ENCODE measurements at regions not wholly inside any gene's neighbourhood (a gene's known extent, or its start where the extent isn't known, plus 50 kb on each side); places are given as distances from the start of the nearest gene placed in this dataset.
"Not testable (repeated sequence)": the region's sequence is repeated elsewhere in the genome, so short reads cannot be mapped to it uniquely, and the experiment has no call there.

DNA sequence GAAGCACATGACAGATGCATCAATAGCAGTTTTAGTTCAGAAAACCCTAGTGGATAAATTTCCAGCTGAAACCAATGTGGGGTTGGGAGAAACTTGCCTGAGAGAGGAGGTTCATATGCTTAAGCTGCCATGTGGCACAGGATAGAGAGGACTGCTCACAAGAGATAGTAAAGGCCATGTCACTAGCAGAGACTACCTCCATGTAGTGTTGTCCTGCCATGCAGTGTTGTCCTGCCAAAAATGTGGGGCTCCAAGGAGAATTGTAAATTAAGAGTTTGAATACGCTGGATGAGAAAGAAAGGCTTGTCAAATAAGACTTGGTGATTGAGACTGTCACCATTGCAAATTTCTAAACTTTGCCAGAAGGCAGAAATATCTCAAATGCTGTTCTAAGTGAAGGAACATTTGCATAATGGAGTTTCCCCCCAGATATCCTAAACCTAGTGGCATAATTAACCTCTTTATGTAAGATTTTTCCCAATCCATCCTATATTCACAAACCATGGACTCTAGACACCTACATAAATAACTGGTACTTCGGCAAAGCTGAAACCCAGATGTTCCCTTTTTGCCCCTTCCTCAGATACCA is 938.3 kb upstream of the ALCAM start:
- ATAC-seq = no peak

DNA sequence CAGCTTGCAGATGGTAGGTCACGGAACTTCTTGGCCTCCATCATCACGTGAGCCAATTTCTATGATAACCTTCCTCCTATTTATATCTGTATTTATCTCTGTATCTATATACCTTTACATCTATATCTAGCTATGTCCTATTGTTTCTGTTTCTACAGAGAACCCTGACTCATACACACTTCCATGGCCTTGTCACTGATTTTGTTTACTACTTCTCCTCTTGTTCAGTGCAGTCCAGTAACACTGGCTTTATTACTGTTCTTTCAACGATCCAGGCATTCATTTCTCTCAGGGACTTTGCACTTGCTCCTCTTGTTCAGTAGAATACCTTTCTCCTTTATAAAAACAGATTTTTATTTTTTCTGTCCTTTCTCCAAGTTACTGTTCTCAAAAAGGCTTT is 937.0 kb upstream of the ALCAM start:
- ATAC-seq = no peak

DNA sequence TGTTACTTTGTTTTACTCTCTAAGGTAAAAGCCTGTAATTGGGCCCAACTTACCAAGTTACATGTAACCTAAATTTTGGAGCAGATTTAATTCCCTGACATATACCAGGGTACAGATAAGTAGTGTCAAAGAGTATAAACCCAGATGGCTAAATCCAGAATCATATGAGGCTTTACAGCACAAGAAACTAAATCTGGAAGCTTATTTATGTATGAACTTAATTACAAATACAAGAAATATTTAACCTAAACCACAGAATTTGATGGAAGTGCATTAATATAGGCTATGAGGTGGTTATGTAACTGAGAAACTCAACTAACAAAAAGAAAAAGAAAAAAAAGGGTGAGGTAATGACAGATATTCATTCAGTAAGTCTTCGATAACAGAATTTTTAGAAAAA is 930.2 kb upstream of the ALCAM start:
- ATAC-seq = no peak

DNA sequence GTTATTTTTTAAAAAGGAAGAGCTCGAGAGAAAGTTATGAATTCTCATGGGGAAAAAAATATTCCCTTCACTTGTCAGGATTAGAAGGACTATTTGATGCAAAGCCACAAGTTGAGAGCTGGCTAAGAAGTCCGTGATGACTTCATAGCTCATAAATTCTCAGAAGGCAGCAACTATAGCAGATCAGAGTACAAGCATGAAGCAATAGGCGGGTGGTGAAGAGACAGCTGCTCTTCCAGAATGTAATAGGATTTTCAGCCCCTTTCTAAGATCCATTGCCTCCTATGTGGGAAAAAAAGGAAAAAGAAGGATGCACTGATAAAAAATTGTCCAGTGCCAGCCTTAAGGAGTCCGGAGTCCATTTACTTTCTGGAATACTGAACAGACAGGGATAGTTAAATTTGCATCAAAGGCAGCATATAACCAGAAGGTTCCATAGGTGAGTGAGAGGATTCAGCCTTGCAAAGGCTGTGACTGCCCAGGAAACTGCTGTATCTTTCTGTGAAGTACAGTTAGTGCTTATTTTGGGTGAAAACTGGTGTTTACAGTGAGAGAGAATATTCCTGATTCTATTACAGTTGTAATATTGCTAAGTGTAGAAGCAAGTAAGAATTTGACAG is 929.5 kb upstream of the ALCAM start:
- ATAC-seq = no peak

DNA sequence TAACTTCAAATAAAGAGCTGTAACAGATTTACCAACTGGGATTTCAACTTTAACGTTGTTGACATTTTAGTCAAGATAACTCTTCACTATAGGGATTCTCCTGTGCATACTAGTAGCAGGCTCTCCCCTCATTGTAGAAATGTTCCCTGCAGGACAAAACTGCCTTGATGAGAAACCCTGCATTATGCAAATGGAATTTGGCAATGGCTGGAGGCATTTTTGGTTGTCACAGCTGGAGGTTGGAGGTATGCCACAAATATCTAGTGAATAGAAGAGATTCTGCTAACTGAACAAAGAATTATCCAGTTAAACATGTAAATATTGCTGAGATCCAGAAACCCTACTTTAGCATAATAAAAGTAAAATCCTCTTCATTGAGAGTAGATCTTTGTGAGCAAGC is 928.8 kb upstream of the ALCAM start:
- no peak for ATAC-seq

DNA sequence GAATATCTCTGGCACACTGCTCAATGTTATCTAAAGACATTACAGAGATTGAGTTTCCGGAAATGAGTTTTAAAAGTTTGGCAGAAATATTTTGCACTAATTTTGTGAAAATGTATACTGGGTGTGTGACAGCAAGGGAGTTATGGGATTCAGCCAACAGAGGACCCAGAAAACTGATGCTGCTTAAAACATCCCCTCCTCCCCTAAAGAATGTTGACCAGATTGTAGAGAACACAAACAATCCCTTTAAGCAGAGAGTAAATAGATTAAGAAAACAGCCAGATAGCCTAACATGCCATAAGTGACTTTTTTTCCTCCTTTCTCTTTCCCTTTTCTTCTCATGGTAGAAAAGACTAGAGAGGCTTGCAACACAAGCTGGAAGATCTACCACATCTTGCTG is 928.0 kb upstream of the ALCAM start:
- ATAC-seq = no peak

DNA sequence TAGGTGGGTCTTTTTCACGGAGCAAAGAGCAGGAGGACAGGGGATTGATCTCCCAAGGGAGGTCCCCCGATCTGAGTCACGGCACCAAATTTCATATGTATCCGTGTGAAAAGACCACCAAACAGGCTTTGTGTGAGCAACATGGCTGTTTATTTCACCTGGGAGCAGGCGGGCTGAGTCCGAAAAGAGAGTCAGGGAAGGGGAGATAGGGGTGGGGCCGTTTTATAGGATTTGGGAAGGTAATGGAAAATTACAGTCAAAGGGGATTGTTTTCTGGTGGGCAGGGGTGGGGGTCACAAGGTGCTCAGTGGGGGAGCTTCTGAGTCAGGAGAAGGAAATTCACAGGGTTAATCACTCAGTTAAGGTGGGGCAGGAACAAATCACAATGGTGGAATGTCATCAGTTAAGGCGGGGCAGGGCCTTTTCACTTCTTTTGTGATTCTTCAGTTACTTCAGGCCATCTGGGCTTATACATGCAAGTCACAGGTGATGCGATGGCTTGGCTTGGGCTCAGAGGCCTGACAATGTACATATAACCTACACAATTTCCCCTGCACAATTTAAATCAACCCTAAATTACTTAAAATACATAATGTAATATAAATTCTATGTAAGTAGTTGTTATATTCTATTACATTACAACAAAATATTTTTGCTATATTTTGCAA is 921.3 kb upstream of the ALCAM start:
- not testable (repeated sequence) for ATAC-seq

DNA sequence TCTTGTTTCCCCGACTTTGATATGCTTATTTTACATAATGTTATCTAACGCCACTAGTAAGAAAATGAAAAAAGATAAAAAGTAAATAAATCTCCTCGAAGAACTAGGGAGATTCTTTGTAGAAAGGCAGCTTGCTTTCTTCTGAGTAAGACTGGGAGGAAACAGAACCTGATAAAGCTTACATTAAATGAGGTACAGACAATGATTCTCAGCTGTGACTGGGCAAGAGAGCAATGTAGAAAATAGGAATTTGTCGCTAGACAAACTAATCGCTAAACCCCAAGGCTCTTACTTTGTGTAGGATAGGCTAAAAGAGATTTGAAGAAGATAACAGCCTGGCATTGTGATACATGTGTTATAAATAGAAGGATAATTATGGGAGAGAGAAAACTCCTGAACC is 919.0 kb upstream of the ALCAM start:
- no peak for ATAC-seq

DNA sequence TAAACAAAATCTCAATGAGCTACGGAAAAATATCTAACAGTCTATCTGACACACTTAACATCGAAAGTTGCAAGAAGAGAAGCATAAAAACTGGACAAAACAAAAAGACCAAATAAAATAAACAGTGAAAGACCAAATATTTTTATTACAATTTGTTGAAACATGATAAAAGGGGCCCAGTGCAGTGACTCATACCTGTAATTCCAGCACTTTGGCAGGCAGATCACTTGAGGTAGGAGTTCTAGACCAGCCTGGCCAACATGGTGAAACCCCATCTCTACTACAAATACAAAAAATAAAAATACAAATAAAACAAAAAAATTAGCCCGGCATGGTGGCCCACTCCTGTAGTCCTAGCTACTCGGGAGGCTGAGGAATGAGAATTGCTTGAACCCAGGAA is 914.0 kb upstream of the ALCAM start:
- ATAC-seq = no peak

DNA sequence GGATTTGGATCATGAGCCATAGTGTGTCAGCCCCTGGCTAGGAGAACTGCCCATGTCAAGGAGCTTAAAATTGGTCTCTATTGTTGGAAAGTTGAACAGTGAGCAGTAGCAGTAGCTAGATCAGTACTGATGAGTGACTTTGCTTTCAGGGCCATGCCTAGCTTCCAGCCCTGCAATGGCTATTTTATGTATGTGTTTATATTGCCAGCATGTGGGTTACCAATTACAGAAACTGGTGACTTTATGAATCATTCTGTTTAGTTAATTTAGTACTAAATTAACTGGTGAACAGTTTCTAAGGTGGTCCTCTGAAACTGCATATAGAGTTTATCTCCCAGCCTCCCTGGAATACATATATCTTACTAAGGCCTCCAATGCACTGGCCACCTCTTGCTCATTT is 908.1 kb upstream of the ALCAM start:
- ATAC-seq = no peak

DNA sequence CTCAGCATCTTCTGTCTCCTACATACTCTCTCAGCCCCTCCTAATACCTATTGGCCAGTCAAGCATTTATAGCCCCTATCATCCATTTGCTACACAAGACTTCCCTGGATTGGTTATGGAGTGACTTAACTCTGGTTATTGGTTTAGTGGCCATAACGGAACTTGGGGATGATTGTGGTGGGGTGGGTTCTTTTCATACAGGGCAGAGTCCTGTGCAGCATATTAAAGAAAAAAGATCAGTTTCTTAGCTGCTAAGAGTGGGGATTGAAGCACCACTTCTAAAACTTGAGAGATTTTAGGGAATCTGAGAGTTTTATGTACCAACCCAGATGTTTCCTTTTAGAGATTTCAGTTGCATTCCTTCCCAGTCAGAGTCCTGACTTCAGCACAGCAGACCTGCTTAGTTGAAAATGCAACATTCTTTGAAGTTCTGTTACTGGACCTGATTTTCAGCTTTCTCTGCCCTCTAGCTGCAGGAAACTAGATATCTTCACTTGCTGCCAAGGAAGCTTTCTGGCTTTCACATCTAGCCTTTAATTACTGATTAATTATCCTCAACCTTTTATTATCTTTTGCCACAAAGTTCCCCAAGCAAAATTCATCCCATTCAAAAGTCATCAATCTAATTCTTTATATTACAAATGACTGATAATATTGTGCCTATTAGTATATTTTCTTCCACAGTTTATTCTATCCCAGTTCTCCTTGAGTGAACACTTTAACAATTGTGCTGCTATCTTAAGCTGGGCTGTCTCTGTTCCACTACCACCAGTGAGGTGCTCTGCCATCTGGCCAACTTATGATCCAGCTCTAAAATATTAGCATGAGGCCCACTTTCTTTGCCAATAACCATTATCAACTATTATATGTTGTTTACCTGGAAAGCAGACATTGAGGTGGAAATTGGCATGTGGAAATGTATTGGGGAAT is 906.0 kb upstream of the ALCAM start:
- no peak for ATAC-seq

DNA sequence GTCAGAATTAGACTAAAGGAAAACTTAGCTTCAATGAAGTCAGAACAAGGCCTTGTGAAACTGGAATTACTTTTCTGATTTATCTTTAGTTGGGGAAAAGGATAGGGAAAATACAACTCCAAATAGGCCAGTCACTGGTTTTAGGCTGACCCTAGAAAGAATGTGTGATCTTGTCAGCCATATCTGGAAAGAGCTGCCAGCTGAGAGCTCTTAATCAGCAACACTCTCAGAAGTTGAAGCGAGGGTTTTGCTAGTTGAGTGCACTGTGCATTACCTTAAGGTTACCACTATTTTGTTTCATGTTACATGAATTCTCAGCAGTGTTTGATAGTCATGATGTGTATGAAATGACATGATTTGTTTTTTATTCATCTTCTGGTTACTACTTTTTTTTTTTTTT is 905.3 kb upstream of the ALCAM start:
- ATAC-seq = no peak

DNA sequence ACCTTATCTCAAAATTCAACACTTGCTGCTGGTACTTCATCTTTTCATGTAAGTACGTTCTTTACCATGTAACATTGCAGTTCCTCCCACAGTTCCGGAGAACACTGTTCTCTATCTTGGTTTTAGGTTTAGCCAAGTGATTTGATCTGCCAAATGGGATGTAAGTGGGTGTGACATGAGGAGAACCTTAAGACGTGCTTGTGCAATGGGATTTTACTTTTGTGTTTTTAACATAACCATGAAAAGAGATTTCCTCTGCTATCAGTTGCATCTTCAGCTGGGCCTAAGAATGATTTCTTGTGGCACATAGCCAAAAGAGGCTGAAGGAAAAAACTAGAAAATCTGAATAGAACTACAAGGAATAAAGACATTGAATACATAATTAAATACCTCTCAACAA is 894.5 kb upstream of the ALCAM start:
- no peak for ATAC-seq

DNA sequence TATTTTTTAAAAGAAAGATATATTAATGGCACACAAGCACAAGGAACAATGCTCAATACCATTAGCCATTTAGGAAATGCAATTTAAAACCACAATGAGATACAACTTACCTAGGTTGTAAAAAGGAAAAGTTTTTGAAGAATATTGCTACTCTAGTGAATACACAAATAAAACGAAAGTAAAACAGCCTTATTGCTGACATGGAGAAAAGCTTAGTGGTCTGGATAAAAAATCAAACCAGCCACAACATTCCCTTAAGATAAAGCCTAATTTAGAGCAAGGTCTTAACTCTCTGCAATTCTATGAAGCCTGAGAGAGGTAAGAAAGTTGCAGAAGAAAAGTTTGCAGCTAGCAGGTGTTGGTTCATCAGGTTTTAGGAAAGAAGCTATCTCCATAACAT is 892.7 kb upstream of the ALCAM start:
- no peak for ATAC-seq

DNA sequence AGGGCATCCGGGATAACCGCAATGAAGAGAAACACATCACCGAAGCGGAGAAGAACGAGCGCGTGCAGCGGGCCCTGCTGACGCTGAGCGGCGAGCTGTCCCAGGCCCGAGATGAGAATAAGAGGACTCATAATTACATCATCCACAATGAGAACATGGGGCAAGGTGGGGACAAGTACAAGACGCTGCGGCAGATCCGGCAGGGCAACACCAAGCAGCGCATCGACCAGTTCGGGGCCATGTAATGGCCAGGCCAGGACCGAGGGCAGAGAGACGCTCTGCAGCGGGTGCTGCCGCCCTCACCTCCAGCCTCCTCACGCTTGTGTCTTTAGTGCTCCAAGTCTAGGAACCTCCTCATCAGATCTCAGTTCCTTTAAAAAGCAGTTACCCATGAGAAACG is 863.7 kb upstream of the ALCAM start:
- ATAC-seq = no peak

DNA sequence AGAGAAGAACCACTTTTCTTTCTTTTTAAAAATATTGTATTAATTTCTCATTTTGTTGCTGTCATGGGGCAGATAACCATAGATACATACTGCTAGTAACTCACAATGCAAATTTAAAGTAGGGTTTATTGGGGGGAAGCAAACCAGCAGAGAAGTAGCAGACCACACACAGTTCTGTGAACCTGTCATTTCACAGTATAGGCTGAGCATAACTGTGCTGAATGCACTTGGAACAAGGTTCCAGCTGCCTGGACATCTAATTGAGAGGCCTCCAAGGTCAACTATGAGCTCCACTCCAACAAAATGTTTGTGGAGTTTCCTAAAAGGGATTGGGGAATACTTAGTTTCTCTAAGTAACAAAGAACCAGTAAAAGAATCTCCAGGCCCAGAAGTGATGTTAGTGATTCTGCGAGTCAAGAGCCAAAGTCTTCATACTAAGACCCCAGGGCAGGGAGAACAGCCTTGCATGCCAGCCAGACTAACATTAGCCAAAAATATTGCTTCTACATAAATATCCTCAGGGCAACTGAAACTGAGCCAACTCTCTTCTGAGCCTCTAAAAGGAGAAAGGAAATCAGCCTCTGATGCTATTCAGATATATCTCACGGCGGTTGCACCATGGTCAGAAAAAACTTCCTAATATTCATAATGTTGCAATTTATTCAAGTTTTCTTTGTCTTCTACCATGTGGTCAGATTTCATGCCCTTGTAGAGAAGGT is 856.4 kb upstream of the ALCAM start:
- no peak for ATAC-seq

DNA sequence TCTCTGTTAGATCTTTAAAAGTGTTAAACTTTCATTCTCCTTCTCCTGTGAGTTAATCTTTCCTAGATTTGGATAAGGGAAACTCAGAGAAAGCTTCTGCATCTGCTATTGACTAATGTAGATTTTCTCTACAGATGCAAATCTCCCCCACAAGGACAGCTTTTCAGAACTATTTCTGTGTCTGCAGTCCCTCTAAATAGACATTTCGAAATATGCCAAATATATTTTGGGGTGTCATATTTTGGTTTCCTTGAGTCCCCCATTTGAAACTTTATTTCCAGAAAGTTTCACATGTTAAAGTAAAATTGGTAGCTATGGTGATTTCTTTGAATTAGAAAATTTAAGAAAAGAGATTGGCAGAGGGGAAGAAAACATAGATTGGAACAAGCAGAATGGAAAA is 852.3 kb upstream of the ALCAM start:
- ATAC-seq = no peak

DNA sequence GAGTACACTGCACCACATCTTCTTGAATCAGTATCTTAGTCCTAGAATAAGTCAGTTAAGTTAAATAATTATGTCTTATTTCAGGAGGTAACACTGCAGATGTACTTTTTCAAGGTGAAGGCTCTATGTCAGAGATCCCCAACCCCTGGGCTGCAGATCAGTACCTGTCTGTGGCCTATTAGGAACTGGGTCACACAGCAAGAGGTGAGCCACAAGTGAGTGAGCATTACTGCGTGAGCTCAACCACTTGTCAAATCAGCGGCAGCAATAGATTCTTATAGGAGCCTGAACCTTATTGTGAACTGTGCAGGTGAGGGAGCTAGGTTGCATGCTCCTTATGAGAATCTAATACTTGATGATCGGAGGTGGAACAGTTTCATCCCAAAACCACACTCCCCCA is 851.9 kb upstream of the ALCAM start:
- no peak for ATAC-seq

DNA sequence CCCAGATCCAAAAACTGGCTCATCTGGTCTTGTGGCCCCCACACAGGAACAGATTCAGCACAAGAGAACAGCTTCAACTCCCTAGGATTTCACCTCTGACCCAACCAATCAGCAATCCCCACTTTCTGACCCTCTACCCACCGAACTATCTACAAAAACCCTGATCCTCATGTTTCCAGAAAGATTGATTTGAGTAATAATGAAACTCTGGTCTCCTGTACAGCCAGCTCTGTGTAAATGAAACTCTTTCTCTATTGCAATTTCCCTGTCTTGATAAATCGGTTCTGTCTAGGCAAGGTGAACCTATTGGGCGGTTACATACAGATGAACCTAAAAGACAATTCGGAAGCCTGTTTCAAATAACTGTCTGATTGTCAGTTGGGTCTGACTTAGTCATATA is 847.6 kb upstream of the ALCAM start:
- no peak for ATAC-seq

DNA sequence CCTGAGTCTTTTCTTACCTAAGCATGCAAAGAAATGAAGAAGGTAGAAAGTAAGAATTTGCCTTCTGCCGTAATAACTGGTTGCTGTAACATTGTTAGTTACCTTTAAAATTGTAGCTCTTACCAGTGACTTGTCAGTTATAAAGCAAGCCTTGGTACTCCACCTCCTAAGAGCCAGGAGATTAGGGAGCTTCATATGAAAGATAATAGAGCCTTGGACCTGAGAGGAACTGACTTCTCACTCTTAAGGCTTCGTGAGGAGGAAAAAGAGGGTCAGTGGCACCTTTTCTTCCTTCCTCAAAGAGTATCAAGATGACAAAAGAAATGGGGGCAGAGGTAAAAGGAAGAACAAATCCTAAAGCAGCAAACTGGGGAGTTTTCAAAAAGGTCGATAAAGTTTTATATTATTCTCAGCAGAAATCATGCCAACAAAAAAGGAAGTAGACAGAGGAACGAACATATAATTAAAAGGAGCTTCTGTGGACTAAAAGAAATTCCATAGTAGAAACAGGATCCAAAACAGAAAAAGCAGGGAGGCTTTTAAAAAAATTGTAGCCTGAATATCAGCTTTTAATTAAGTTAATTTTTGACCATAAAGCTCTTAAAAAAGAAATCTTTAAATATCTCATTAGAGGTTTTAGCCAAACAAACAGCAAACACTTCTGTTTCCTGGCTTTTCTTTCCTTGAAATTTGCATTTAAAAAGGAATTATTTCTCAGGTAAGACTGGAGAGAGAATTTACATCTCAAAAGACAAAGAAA is 847.1 kb upstream of the ALCAM start:
- ATAC-seq = no peak

DNA sequence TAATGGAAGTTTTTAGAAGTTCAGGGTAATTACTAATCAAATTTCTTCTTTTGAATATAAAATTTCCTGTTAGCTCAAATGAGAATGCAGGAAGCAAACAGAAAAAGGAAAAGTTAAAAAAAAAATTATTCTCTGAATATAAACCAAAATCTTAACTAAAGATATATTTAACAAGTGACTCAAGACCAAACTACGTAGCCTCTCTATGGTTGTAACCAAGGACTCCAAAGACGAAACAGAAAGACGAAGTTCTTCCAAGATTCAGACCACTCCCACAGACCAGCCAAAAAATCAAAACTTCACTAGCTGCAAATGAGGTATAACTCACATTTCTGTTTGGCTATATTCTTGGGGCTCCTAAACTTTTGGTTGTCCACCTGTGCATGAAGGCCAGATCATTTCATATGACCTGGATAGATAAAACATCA is 846.5 kb upstream of the ALCAM start:
- no peak for ATAC-seq
